ENCODE measurements at regions not wholly inside any gene's neighbourhood (a gene's known extent, or its start where the extent isn't known, plus 50 kb on each side); places are given as distances from the start of the nearest gene placed in this dataset.

GRCh38 chr6:144678844-144679243 lies 393.7 kb downstream of the UTRN start:
- no peak for DNase-seq (ENCODE audit: low spot score in 2 of 2, unreplicated experiment in 2 of 2)
- Mint-ChIP-seq H3K27me3 (ENCODE audit: low read depth) (no peaks in the 10 kb centered on the region), H3K9me3 (peaks cover 12% of the 10 kb centered on the region), H3K4me3 (no peak overlapping the region), H3K36me3 (peaks cover 30% of the 10 kb centered on the region), H3K4me1 (no peaks in the 10 kb centered on the region), H3K27ac (no peak overlapping the region)
- no peak for TF ChIP-seq CTCF (IDR thresholded peaks at IDR 0.05; ENCODE audit: unreplicated experiment)

GRCh38 chr6:144681334-144681733 lies 396.2 kb downstream of the UTRN start:
- peaks cover 42% of the 10 kb centered on the region for H3K36me3 Mint-ChIP-seq
- DNase-seq (ENCODE audit: low spot score in 2 of 2, unreplicated experiment in 2 of 2), result no peak
- TF ChIP-seq CTCF (IDR thresholded peaks at IDR 0.05; ENCODE audit: unreplicated experiment), result no peak
- H3K27ac Mint-ChIP-seq, result no peak overlapping the region
- no peak overlapping the region for H3K4me3 Mint-ChIP-seq
- peaks cover 16% of the 10 kb centered on the region for H3K9me3 Mint-ChIP-seq
- no peaks in the 10 kb centered on the region for H3K27me3 Mint-ChIP-seq (ENCODE audit: low read depth)
- no peaks in the 10 kb centered on the region for H3K4me1 Mint-ChIP-seq

- H3K4me1 Mint-ChIP-seq, result no peaks in the 10 kb centered on the region
- TF ChIP-seq CTCF (IDR thresholded peaks at IDR 0.05; ENCODE audit: unreplicated experiment), result no peak
- H3K27ac Mint-ChIP-seq, result no peak overlapping the region
- peaks cover 57% of the 10 kb centered on the region for H3K36me3 Mint-ChIP-seq
- H3K4me3 Mint-ChIP-seq, result no peak overlapping the region
- peaks cover 36% of the 10 kb centered on the region for H3K9me3 Mint-ChIP-seq
- no peak for DNase-seq (ENCODE audit: low spot score in 2 of 2, unreplicated experiment in 2 of 2)
- H3K27me3 Mint-ChIP-seq (ENCODE audit: low read depth), result no peaks in the 10 kb centered on the region
Observed at GRCh38 chr6:144683216-144684070, 398.3 kb downstream of the UTRN start.

GRCh38 chr6:144688713-144689112 lies 403.6 kb downstream of the UTRN start:
- no peak for DNase-seq (ENCODE audit: low spot score in 2 of 2, unreplicated experiment in 2 of 2)
- peaks cover 61% of the 10 kb centered on the region for H3K9me3 Mint-ChIP-seq
- H3K4me3 Mint-ChIP-seq, result no peak overlapping the region
- H3K27ac Mint-ChIP-seq, result no peak overlapping the region
- H3K36me3 Mint-ChIP-seq, result peaks cover 65% of the 10 kb centered on the region
- H3K27me3 Mint-ChIP-seq (ENCODE audit: low read depth), result no peaks in the 10 kb centered on the region
- H3K4me1 Mint-ChIP-seq, result no peaks in the 10 kb centered on the region
- TF ChIP-seq CTCF (IDR thresholded peaks at IDR 0.05; ENCODE audit: unreplicated experiment), result no peak

- Mint-ChIP-seq H3K27ac (no peak overlapping the region), H3K9me3 (peaks cover 69% of the 10 kb centered on the region)
Observed at GRCh38 chr6:144689503-144690040, 404.4 kb downstream of the UTRN start.

More at GRCh38 chr6:144689503-144690040, 404.4 kb downstream of the UTRN start:
- DNase-seq (ENCODE audit: low spot score in 2 of 2, unreplicated experiment in 2 of 2), result no peak
- no peak for TF ChIP-seq CTCF (IDR thresholded peaks at IDR 0.05; ENCODE audit: unreplicated experiment)
- no peaks in the 10 kb centered on the region for H3K4me1 Mint-ChIP-seq
- no peak overlapping the region for H3K4me3 Mint-ChIP-seq
- H3K36me3 Mint-ChIP-seq, result peaks cover 66% of the 10 kb centered on the region
- H3K27me3 Mint-ChIP-seq (ENCODE audit: low read depth), result no peaks in the 10 kb centered on the region
